Gastrocnemius medialis (tissue), 4 donors: ENCODE measurements at regions not wholly inside any gene's neighbourhood (a gene's known extent, or its start where the extent isn't known, plus 50 kb on each side); places are given as distances from the start of the nearest gene placed in this dataset.

ENCODE experiments used
- ATAC-seq, 2 donors: fragments of 150-250 bp; one replicate each; pipeline ENCODE4 v1.9.1; 2016
- DNase-seq, 2 donors: peaks; one replicate each; pipeline ENCODE4 v3.0.0-alpha.2; 2019
- H3K27ac ChIP-seq, 4 donors: fragments of 200-600 bp; sonication (generic); 1 replicate in 1 of 4; 2 replicates in 3 of 4; pipeline ENCODE4 v1.5.1; 2016 to 2018; ENCODE audit warnings: mild to moderate bottlenecking in 2 of 4, moderate library complexity in 1 of 4
- H3K27me3 ChIP-seq, 3 donors: fragments of 200-600 bp; sonication (generic) in 2 of 3; 1 replicate in 1 of 3; 2 replicates in 2 of 3; pipeline versions ENCODE4 v1.5.1 to v1.6.0; 2016 to 2019; ENCODE audit warnings: mild to moderate bottlenecking in 1 of 3, moderate library complexity in 1 of 3
- H3K36me3 ChIP-seq, 2 donors: fragments of 200-600 bp; sonication (generic) in 1 of 2; one replicate each; pipeline ENCODE4 v1.5.1; 2017 to 2018
- H3K4me1 ChIP-seq, 2 donors: fragments of 200-600 bp; sonication (generic) in 1 of 2; one replicate each; pipeline ENCODE4 v1.5.1; 2016 to 2017; ENCODE audit warnings: mild to moderate bottlenecking in 2 of 2
- H3K4me3 ChIP-seq, 4 donors: fragments of 200-600 bp; sonication (generic) in 3 of 4; 1 replicate in 1 of 4; 2 replicates in 3 of 4; pipeline ENCODE4 v1.5.1; 2016 to 2019; ENCODE audit warnings: mild to moderate bottlenecking in 2 of 4
- H3K9me3 ChIP-seq, 3 donors: fragments of 200-600 bp; sonication (generic) in 2 of 3; 1 replicate in 1 of 3; 2 replicates in 2 of 3; pipeline ENCODE4 v1.5.1; 2016 to 2019
- CTCF ChIP-seq, 5 experiments: fragments of 450-650 bp in 3 of 5; fragments of 200-600 bp in 2 of 5; sonication (generic) in 2 of 5; IDR thresholded peaks in 4 of 5; conservative IDR thresholded peaks in 1 of 5; 1 replicate in 4 of 5; 2 replicates in 1 of 5; pipeline ENCODE4 v1.5.1; 2016 to 2019; ENCODE audit warnings: antibody characterized with exemption in 5 of 5, mild to moderate bottlenecking in 3 of 5, moderate library complexity in 3 of 5
- POLR2A ChIP-seq, 2 donors: fragments of 450-650 bp; IDR thresholded peaks; one replicate each; pipeline ENCODE4 v1.6.1; 2017; ENCODE audit warnings: antibody characterized with exemption in 2 of 2, mild to moderate bottlenecking in 2 of 2, moderate library complexity in 2 of 2
- in situ Hi-C, 4 donors: fragments of 200-750 bp; cut with MboI; loops; one replicate each; pipeline versions ENCODE4 v1.15.0 to v1.8.0; 2017; ENCODE audit warnings: low sequenced_read_pairs in 4 of 4
- intact Hi-C: fragments of 100-400 bp; cut with DNase I; formaldehyde crosslinking; loops from one replicate; pipeline ENCODE4 v1.15.1; 2023; ENCODE audit warnings: low total_unique reads

GRCh38 chr2:122417114-122417513 lies 661.7 kb downstream of the TSN start:
- no peak for TF ChIP-seq CTCF (IDR thresholded peaks at IDR 0.05 in 4 of 5, conservative IDR thresholded peaks at IDR 0.05 in 1 of 5)
- TF ChIP-seq POLR2A (IDR thresholded peaks at IDR 0.05): no peak
- ATAC-seq: no peak
- H3K4me3 ChIP-seq: no peak overlapping the region
- no peaks in the 10 kb centered on the region for H3K36me3 ChIP-seq
- no peak overlapping the region for H3K27ac ChIP-seq
- H3K4me1 ChIP-seq: no peaks in the 10 kb centered on the region
- no peak for DNase-seq
- intact Hi-C loops (no loop called here), in situ Hi-C loops (no loop called here)
- no peaks in the 10 kb centered on the region for H3K9me3 ChIP-seq
- H3K27me3 ChIP-seq: no peaks in the 10 kb centered on the region

DNA sequence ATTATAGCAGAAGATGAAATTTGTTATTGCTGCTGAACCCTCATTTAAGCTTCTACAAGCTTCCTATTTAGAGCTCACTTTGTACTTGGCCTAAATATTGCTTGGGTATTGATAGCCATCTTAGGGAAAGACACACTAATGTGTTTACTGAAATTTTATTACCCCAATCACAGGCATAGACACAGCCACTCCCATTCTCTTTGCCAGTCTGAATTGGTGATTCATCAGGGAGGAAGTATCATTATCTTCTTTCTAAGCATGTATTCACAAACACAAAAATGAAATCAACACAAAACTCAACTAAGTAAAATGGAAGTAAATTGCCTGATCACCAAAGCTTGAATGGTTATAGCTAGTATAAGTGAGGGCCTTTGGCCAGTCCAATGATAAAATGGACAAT lies 666.3 kb downstream of the TSN start:
- Histone ChIP-seq H3K9me3 (no peaks in the 10 kb centered on the region), H3K27me3 (no peaks in the 10 kb centered on the region), H3K4me3 (no peak overlapping the region), H3K36me3 (no peaks in the 10 kb centered on the region), H3K4me1 (no peaks in the 10 kb centered on the region), H3K27ac (no peak overlapping the region)
- ATAC-seq (no peak), DNase-seq (no peak)
- intact Hi-C loops: no loop called here
- in situ Hi-C loops: no loop called here
- no peak for TF ChIP-seq CTCF (IDR thresholded peaks at IDR 0.05 in 4 of 5, conservative IDR thresholded peaks at IDR 0.05 in 1 of 5)
- TF ChIP-seq POLR2A (IDR thresholded peaks at IDR 0.05): no peak

- H3K36me3 ChIP-seq: no peaks in the 10 kb centered on the region
- no peaks in the 10 kb centered on the region for H3K4me1 ChIP-seq
- H3K27me3 ChIP-seq: no peaks in the 10 kb centered on the region
- TF ChIP-seq POLR2A (IDR thresholded peaks at IDR 0.05) (no peak), CTCF (IDR thresholded peaks at IDR 0.05 in 4 of 5, conservative IDR thresholded peaks at IDR 0.05 in 1 of 5) (no peak)
- ATAC-seq (no peak), DNase-seq (no peak)
- in situ Hi-C loops: no loop called here
- H3K27ac ChIP-seq: no peak overlapping the region
- H3K9me3 ChIP-seq: no peaks in the 10 kb centered on the region
- H3K4me3 ChIP-seq: no peak overlapping the region
- intact Hi-C loops: no loop called here
These were observed 667.0 kb downstream of the TSN start for GRCh38 chr2:122422384-122422991.

- Histone ChIP-seq H3K4me1 (no peaks in the 10 kb centered on the region), H3K27ac (no peak overlapping the region), H3K27me3 (no peaks in the 10 kb centered on the region), H3K9me3 (no peaks in the 10 kb centered on the region), H3K4me3 (no peak overlapping the region), H3K36me3 (no peaks in the 10 kb centered on the region)
- no peak for TF ChIP-seq POLR2A (IDR thresholded peaks at IDR 0.05)
- TF ChIP-seq CTCF (IDR thresholded peaks at IDR 0.05 in 4 of 5, conservative IDR thresholded peaks at IDR 0.05 in 1 of 5): no peak
- intact Hi-C loops: no loop called here
- no peak for ATAC-seq
- in situ Hi-C loops: no loop called here
- DNase-seq: no peak
These were observed 668.5 kb downstream of the TSN start for GRCh38 chr2:122423934-122424333.

DNA sequence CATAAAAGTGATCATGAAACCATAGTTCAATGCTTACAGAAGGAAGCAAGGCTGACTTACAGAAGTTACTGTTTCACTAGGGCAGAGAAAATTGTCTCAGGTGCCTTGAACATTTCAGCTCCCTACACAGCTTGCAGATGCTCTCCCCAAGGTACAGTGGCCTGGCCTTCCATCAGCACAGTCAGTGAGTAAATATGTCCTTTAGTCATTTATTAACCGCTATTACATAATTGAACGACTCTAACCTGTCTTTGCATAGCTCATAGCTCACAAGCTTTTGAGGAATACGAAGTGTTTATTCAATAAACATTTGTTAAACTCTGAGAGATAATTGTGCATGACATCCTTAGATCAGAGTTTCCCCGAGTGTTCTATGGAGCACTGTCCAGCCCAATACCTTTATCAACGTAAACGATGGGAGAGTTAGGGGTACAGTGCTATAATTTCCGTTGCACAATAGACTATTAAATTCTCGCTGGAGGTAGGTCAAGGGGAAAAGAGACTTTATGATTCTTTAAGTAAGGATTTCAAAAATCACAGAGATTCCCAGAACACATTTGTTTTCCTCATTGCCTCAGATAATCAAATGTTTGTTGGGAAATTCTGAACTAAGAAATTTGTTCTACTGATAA lies 677.8 kb downstream of the TSN start:
- Histone ChIP-seq H3K4me3 (no peak overlapping the region), H3K9me3 (no peaks in the 10 kb centered on the region), H3K36me3 (no peaks in the 10 kb centered on the region), H3K27me3 (no peaks in the 10 kb centered on the region), H3K27ac (no peak overlapping the region), H3K4me1 (no peaks in the 10 kb centered on the region)
- no peak for TF ChIP-seq CTCF (IDR thresholded peaks at IDR 0.05 in 4 of 5, conservative IDR thresholded peaks at IDR 0.05 in 1 of 5)
- TF ChIP-seq POLR2A (IDR thresholded peaks at IDR 0.05): no peak
- in situ Hi-C loops (no loop called here), intact Hi-C loops (no loop called here)
- DNase-seq: no peak
- ATAC-seq: no peak
